ENCODE measurements at regions not wholly inside any gene's neighbourhood (a gene's known extent, or its start where the extent isn't known, plus 50 kb on each side); places are given as distances from the start of the nearest gene placed in this dataset.

DNA sequence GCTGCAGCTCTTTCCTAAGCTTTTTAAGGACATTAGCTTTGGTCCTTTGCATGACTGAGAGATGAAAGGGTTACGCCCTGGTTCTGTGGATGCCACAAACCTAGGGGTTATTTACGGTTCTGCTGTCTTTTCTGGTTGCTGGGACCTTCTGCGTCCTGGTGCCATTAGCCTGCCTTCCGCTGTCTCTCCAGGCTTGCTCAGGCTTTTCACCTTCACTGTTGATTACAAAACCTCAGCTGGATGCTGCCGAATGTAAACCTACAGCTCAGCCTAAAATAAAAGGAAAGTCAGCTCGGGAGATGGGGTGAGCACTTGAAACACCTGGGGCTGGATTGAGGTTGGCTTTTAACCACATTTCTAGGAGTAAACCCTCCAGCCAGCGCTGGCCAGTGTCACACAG, 130.9 kb upstream of the ARHGAP28 start:
- no peaks in the 10 kb centered on the region for H3K9me3 ChIP-seq (replicated peaks; ENCODE audit: control insufficient read depth, insufficient read depth, low read depth, low read length)
- POLR2A ChIA-PET = interaction anchor here (1.1 kb wide), 1 partner anchor 16 kb away, joined by 3 read pairs; no protein-coding TSS in a partner anchor
- CTCF ChIA-PET (ENCODE audit: low intra/inter-chr PET ratio) = no interaction called here
- no peak for FAIRE-seq
- no peaks in the 10 kb centered on the region for H3K4me1 ChIP-seq (replicated peaks in 1 of 2; ENCODE audit: control insufficient read depth in 2 of 2, insufficient read depth in 2 of 2, low read length in 2 of 2)
- peaks cover 0 to 6% of the 10 kb centered on the region in 2 experiments; a peak in 3 of 5 replicates for H3K27me3 ChIP-seq (ENCODE audit: control insufficient read depth in 2 of 2, insufficient read depth in 2 of 2, low read length in 2 of 2)
- H4K20me1 ChIP-seq (replicated peaks; ENCODE audit: control insufficient read depth, insufficient read depth, low read length) = no peaks in the 10 kb centered on the region
- H3K27ac ChIP-seq (ENCODE audit: extremely low read depth, low read depth, low read length) = no peak overlapping the region
- no peak for ATAC-seq
- in situ Hi-C loops (cut with MboI) (no loop called here), intact Hi-C loops (cut with micrococcal nuclease) (no loop called here)
- no peak for TF ChIP-seq MBD1 (CRISPR knock-in tag; IDR thresholded peaks at IDR 0.05)
- TF ChIP-seq ZNF212 (CRISPR knock-in tag; IDR thresholded peaks at IDR 0.05) = no peak
- no peak for TF ChIP-seq NCOA4 (IDR thresholded peaks at IDR 0.05; ENCODE audit: partially characterized antibody)
- TF ChIP-seq SIX5 (IDR thresholded peaks at IDR 0.05; ENCODE audit: borderline replicate concordance in 1 of 2, insufficient read depth in 1 of 2, low read depth in 1 of 2, low read length in 2 of 2) = no peak
- no peak for TF ChIP-seq SMAD2 (IDR thresholded peaks at IDR 0.05; ENCODE audit: low read depth, low read length)
- WGBS (ENCODE audit: insufficient coverage, low coverage, missing lambda C conversion rate) = 1% methylated on average over 7 of the region's 7 CpGs
- DNase-seq (ENCODE audit: extremely low read depth in 1 of 4, low spot score in 3 of 4) = no peak
- no peak overlapping the region for H3K4me3 ChIP-seq
- no peaks in the 10 kb centered on the region for H3K36me3 ChIP-seq (ENCODE audit: control insufficient read depth, insufficient read depth, low read length)
- H3K9ac ChIP-seq (ENCODE audit: insufficient read depth in 1 of 2, low read depth in 2 of 2, low read length in 2 of 2) = no peak overlapping the region
- no TSS peak for BruUV-seq (replicated peaks)
- no peaks in the 10 kb centered on the region for H3K9me1 ChIP-seq (ENCODE audit: control insufficient read depth, insufficient read depth, low read length)
- no peaks in the 10 kb centered on the region for H3K79me2 ChIP-seq (ENCODE audit: control insufficient read depth, insufficient read depth, low read length)
- H3K4me2 ChIP-seq (ENCODE audit: insufficient read depth, low read length) = no peak overlapping the region
- no peak overlapping the region for H2AFZ ChIP-seq (ENCODE audit: low read depth, low read length)
